HUES48 (cell line): ENCODE measurements at regions not wholly inside any gene's neighbourhood (a gene's known extent, or its start where the extent isn't known, plus 50 kb on each side); places are given as distances from the start of the nearest gene placed in this dataset.
"Not testable (repeated sequence)": the region's sequence is repeated elsewhere in the genome, so short reads cannot be mapped to it uniquely, and the experiment has no call there.

ENCODE experiments used
- H3K27ac ChIP-seq: one replicate; pipeline ENCODE4 v1.7.0; 2013; ENCODE audit warnings: low read depth, low read length, inconsistent platforms
- H3K27me3 ChIP-seq: 2 replicates; pipeline ENCODE4 v1.6.1; 2013; ENCODE audit warnings: mild to moderate bottlenecking, low read length; ENCODE audit not compliant: control insufficient read depth, insufficient read depth
- H3K36me3 ChIP-seq: 2 replicates; pipeline ENCODE4 v1.6.1; 2013; ENCODE audit warnings: low read length; ENCODE audit not compliant: control insufficient read depth, insufficient read depth
- H3K4me1 ChIP-seq: 2 replicates; pipeline ENCODE4 v1.6.1; 2013; ENCODE audit warnings: mild to moderate bottlenecking, low read length; ENCODE audit not compliant: control insufficient read depth, insufficient read depth
- H3K4me3 ChIP-seq: 2 replicates; pipeline ENCODE4 v1.5.1; 2013; ENCODE audit warnings: mild to moderate bottlenecking, low read depth, low read length
- H3K9ac ChIP-seq: 2 replicates; pipeline ENCODE4 v1.6.1; 2013; ENCODE audit warnings: mild to moderate bottlenecking, low read depth, low read length, moderate library complexity
- H3K9me3 ChIP-seq: 2 replicates; pipeline ENCODE4 v1.6.1; 2013; ENCODE audit warnings: low read length; ENCODE audit not compliant: control insufficient read depth, insufficient read depth

DNA sequence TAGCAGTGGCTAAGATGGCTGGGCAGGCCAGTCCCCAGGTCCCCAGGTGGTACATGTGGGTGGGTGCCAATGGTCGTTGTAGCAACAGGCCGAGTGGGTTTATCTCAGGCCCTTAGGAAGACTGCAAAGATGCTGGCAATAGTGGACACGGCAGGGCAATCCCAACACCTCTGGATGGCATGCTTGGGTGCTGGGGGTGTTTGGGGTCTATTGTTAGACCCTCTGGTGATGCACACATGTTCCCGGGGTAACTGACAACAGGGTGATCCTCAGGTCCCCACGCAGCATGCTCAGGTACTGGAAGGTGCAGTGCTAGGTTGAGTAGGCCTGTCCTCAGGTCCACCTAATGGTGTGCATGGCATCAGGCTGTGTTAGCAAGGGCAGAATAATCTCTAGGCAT lies 267.5 kb downstream of the ANKRD50 start:
- Histone ChIP-seq H3K4me3 (no peak overlapping the region), H3K27me3 (no peaks in the 10 kb centered on the region), H3K9ac (no peak overlapping the region), H3K27ac (no peak overlapping the region), H3K9me3 (peaks cover 14% of the 10 kb centered on the region), H3K36me3 (no peaks in the 10 kb centered on the region), H3K4me1 (no peaks in the 10 kb centered on the region)

DNA sequence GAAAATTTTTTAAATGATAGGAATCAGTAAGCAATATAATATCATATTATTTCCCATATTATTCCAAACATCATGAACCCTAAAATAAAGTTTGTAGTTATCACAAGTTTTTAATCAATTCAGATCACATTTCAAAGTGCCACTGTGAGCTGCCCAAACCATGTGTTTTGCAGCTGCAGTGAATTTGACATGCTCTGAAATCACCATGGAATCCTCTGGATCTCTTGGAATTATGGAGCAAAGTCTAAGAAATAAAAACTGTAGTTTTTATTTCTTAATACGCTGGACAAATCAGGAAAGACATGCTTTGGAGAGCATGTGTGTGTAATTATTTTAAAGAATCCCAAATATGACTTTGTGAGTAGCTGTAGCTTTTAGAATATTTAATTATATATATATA lies 262.7 kb downstream of the ANKRD50 start:
- Histone ChIP-seq H3K27me3 (no peaks in the 10 kb centered on the region), H3K9me3 (peaks cover 14% of the 10 kb centered on the region), H3K4me3 (no peak overlapping the region), H3K9ac (no peak overlapping the region), H3K36me3 (no peaks in the 10 kb centered on the region), H3K4me1 (peaks cover 11% of the 10 kb centered on the region; the same call in 1 of the 2 replicates), H3K27ac (no peak overlapping the region)

DNA sequence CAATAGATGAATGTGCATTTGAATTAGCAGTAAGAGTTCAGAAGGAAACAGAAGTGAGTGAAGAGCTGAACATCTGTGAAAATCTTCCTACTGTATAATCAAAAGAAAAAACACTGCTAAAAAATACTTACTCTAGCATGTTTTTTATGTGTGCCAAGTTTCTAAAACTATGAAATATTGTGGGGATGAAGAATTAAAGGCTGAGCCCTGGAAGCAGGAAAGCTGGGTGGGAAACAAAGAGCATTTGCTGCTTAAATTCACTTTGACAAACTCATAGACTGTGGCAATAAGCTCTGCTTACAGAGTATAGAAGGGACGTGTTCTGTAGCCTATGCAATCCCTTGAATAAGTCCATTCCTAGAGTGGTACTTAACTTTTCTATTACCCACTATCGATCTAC lies 261.7 kb downstream of the ANKRD50 start:
- Histone ChIP-seq H3K4me3 (no peak overlapping the region), H3K27me3 (no peaks in the 10 kb centered on the region), H3K36me3 (no peaks in the 10 kb centered on the region), H3K9me3 (peaks cover 12% of the 10 kb centered on the region), H3K4me1 (peaks cover 11% of the 10 kb centered on the region; the same call in 1 of the 2 replicates), H3K27ac (no peak overlapping the region), H3K9ac (no peak overlapping the region)

DNA sequence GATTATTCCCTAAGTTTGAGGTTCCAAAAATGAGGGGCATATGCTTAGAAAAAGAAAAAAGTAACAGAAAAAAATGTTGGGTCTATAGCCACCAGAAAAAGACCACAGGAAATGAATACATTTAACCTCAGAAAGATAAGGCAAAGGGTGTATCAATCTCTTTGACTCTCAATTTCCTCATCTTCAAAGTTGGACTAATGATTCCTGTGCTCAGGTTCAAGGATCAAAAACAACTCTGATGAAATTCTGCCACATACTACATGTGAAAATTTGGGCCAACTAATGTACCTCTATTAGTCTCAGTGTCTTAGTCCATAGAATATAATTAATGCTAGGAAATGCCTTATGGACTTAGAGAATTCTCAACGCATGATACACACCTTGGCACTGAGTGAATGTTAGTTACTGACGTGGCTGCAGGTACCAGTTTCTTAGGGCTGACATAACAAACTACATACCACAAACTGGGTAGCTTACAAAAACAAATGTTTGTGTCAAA lies 257.7 kb downstream of the ANKRD50 start:
- Histone ChIP-seq H3K9ac (no peak overlapping the region), H3K4me1 (peaks cover 33% of the 10 kb centered on the region), H3K27ac (no peak overlapping the region), H3K4me3 (no peak overlapping the region), H3K9me3 (no peaks in the 10 kb centered on the region), H3K27me3 (no peaks in the 10 kb centered on the region), H3K36me3 (no peaks in the 10 kb centered on the region)

DNA sequence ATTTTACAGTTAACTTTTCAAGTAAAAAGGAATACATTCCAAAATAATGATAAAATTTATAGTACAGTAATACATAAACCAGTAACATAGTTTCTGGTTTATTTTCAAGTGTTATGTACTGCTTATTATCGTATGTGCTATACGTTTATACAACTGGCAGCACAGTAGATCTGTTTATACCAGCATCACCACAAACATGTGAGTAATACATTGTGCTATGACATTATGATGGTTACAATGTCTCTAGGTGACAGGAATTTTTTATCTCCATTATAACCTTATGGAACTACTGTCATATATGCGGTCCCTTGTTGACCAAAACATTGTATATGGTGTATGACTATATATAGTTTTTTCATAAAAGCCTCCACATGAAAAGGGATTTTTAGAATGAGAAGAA lies 256.9 kb downstream of the ANKRD50 start:
- Histone ChIP-seq H3K36me3 (no peaks in the 10 kb centered on the region), H3K9me3 (no peaks in the 10 kb centered on the region), H3K27ac (no peak overlapping the region), H3K9ac (no peak overlapping the region), H3K4me1 (peaks cover 37% of the 10 kb centered on the region), H3K4me3 (no peak overlapping the region), H3K27me3 (no peaks in the 10 kb centered on the region)

DNA sequence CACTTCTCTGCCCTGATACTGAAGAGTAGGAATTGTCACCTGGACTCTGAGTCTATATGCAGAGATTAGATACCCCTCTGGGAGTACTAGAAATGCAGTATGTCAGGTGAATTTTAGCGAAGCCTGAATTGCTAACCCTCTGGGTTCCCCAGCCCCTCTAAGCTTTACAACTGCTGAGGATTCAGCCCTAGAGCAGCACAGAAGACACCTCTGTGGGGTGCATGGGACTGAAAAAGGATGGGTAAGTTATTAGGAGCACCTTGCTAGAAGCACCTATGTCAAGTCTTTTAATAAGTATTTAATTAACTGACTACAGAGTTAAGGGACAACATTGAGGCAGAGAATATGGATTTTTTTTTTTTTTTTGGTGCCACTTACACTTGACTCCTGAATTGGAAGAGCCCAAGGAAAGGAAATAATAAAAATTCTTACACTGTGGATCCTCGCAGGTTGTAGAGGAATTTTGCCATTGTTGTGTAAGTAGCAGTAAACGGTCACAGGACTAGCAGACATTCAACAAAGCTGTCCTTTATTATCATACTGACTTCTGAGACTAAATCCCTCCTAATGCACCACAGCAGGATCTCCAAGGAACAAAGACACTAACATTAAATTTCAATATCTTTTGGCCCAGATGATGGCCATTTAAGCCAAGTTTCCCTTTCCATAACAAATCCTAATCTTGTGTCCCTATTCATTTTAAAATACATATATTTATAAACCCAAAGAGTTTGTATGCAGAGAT lies 253.2 kb downstream of the ANKRD50 start:
- Histone ChIP-seq H3K4me1 (peaks cover 33% of the 10 kb centered on the region), H3K4me3 (peak overlapping the region; percentile 31; the same call in 1 of the 2 replicates), H3K9me3 (peaks cover 20% of the 10 kb centered on the region), H3K36me3 (no peaks in the 10 kb centered on the region), H3K9ac (no peak overlapping the region; the same call in 1 of the 2 replicates), H3K27ac (peak overlapping the region; percentile 91), H3K27me3 (no peaks in the 10 kb centered on the region)

DNA sequence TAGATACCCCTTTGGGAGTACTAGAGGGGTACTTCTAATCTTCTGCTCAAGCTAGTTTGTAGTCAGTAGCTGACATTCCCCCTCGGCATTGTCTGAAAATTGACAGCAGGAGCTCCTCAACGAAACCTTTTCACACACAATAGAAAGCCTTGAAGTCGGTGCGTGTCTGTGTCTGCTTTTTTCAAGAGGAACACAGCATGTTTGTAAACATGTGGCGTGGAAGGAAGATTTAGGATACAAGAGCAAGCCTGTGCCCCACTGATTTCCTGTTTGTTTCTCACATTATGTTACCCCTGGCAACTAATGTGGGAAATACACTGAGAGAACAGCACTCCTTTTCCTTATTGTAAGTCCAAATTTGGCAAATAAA lies 252.6 kb downstream of the ANKRD50 start:
- Histone ChIP-seq H3K36me3 (no peaks in the 10 kb centered on the region), H3K27ac (peak overlapping the region; percentile 91), H3K9me3 (peaks cover 20% of the 10 kb centered on the region), H3K27me3 (no peaks in the 10 kb centered on the region), H3K4me1 (peaks cover 33% of the 10 kb centered on the region), H3K4me3 (peak overlapping the region; percentile 15; the same call in 1 of the 2 replicates), H3K9ac (peak overlapping the region; percentile 20; the same call in 1 of the 2 replicates)

DNA sequence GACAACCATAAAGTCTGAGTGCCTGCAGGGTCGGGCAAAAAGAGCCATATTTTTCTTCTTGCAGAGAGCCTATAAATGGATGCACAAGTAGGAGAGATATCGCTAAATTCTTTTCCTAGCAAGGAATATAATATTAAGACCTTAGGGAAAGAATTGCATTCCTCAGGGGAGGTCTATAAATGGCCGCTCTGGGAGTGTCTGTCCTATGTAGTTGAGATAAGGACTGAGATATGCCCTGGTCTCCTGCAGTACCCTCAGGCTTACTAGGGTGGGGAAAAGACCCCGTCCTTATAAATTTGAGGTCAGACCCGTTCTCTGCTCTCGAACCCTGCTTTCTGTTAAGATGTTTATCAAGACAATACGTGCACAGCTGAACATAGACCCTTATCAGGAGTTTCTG lies 250.9 kb downstream of the ANKRD50 start:
- H3K27me3 ChIP-seq, H3K4me3 ChIP-seq, H3K27ac ChIP-seq, H3K36me3 ChIP-seq, H3K9ac ChIP-seq: not testable (repeated sequence)
- Histone ChIP-seq H3K9me3 (peaks cover 20% of the 10 kb centered on the region), H3K4me1 (peaks cover 33% of the 10 kb centered on the region)

DNA sequence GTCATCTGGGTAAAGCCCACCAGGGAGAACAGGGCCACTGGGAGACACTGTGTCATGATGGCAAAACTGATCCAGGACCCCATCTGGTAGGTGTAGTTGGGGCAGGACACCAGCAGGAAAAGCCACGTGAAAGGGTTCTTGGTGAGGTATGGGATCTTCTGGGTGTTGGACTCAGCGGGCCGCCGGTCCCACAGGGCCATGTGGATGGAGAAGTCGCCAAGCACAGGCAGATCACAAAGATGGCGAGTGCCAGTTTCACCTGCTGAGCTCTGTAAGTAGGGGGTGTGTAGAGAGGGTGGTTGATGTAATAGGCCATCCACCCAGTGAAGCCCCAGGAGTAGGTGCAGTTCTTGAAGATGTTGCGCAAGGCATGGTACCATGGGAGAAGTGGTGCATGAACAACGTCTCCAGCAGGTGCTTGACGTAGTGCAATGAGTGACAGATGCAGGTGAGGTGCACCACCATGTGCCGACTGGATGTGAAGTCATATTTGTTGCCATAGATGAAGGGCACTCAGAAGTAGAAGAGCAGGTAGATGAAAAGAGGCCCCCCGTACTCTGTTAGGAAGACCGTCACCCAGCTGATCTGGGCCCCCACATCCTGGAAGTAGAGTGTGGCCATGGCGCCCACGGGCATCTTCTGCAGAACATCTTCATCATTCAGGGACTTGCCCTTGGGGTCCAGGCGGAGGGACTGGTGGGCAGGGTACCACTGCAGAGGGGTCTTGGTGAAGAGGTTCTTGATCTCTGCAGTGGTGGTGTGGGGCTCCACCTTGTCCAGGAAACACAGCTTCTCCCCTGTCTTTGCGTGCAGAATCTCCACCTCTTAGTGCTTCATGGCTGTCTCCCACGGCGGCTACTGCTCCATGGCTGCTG lies 249.3 kb downstream of the ANKRD50 start:
- no peaks in the 10 kb centered on the region for H3K36me3 ChIP-seq
- no peaks in the 10 kb centered on the region for H3K27me3 ChIP-seq
- peaks cover 20% of the 10 kb centered on the region for H3K9me3 ChIP-seq
- peaks cover 25% of the 10 kb centered on the region for H3K4me1 ChIP-seq
- no peak overlapping the region for H3K4me3 ChIP-seq
- no peak overlapping the region for H3K27ac ChIP-seq
- no peak overlapping the region for H3K9ac ChIP-seq

DNA sequence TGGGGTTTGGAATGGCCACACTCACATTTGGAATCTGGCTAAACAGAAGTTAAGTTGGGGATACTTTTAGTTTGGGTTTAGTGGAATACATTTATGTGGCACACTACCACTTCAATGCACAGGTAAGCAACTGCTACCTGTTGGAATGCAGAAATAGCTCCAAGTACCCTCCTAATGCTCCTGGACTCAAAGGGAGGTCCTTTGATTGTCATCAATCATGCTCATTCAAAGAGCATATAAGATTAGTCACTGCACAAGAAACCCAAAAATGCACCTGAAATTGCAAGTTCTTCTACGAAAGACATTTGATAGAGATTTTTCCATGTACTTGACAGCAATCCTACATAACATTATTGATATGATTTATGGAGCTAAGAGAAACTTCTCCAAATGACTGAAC lies 247.7 kb downstream of the ANKRD50 start:
- no peak overlapping the region for H3K4me3 ChIP-seq
- H3K27ac ChIP-seq: no peak overlapping the region
- H3K4me1 ChIP-seq: peaks cover 10% of the 10 kb centered on the region
- H3K9ac ChIP-seq: no peak overlapping the region
- H3K27me3 ChIP-seq: no peaks in the 10 kb centered on the region
- no peaks in the 10 kb centered on the region for H3K36me3 ChIP-seq
- peaks cover 20% of the 10 kb centered on the region for H3K9me3 ChIP-seq

DNA sequence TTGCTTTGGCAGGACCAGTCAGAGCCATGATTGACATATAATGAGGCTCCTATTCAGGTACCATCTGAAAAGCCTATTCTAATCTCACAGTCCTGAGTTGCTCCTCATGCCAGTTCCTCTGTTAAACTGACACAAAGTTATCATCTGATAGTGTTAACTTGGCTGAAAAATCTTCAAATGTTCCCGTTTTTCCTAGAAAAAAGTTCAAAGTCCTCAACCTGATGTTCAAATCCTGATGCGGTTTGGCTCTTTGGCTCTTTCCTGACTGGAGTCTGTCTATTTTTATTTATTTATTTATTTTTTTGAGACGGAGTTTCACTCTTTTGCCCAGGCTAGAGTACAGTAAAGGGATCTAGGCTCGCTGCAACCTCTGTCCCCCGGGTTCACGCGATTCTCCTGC lies 244.2 kb downstream of the ANKRD50 start:
- Histone ChIP-seq H3K27ac (no peak overlapping the region), H3K9me3 (peaks cover 17% of the 10 kb centered on the region), H3K4me1 (no peaks in the 10 kb centered on the region), H3K4me3 (no peak overlapping the region), H3K36me3 (no peaks in the 10 kb centered on the region), H3K27me3 (no peaks in the 10 kb centered on the region), H3K9ac (no peak overlapping the region)
